Left colon (tissue), 2 donors: ENCODE measurements at regions not wholly inside any gene's neighbourhood (a gene's known extent, or its start where the extent isn't known, plus 50 kb on each side); places are given as distances from the start of the nearest gene placed in this dataset.

Experiments used
- ATAC-seq: fragments of 200-7000 bp; cut with Tn5 transposase; one replicate; pipeline ENCODE4 v1.9.1; 2020; ENCODE audit warnings: mild to moderate bottlenecking, moderate library complexity
- DNase-seq, 2 donors: peaks; one replicate each; pipeline ENCODE4 v3.0.0-alpha.2; 2020
- intact Hi-C, 2 donors: fragments of 100-400 bp; cut with DNase I in 1 of 2; cut with micrococcal nuclease in 1 of 2; formaldehyde crosslinking; loops; one replicate each; pipeline versions ENCODE4 v1.11.2 to v1.14.0; 2022; cut with DNase I, micrococcal nuclease
- donor health status: DM: no; HTN: no; CAD: no.
- donor health status: DM: yes; HTN: yes; CAD: no.

- ATAC-seq: peak; percentile 11
- intact Hi-C loops: no loop called here
- DNase-seq: no peak
These were observed 52.5 kb upstream of the C9orf72 start for GRCh38 chr9:27625751-27626150.

GRCh38 chr9:27626244-27627187, 53.2 kb upstream of the C9orf72 start:
- DNase-seq (no peak), ATAC-seq (peak; percentile 85)
- intact Hi-C loops: no loop called here

GRCh38 chr9:27627188-27627564, 53.9 kb upstream of the C9orf72 start:
- ATAC-seq (no peak), DNase-seq (no peak)
- intact Hi-C loops: no loop called here

- intact Hi-C loops: no loop called here
- ATAC-seq (no peak), DNase-seq (no peak)
These were observed 55.0 kb upstream of the C9orf72 start for GRCh38 chr9:27628311-27628710.

GRCh38 chr9:27629425-27629824, 56.1 kb upstream of the C9orf72 start:
- no peak for ATAC-seq
- intact Hi-C loops: no loop called here
- no peak for DNase-seq

GRCh38 chr9:27632254-27632653, 59.0 kb upstream of the C9orf72 start:
- no peak for ATAC-seq
- DNase-seq: no peak
- intact Hi-C loops: no loop called here

GRCh38 chr9:27633764-27634163, 60.5 kb upstream of the C9orf72 start:
- ATAC-seq (no peak), DNase-seq (no peak)
- intact Hi-C loops: no loop called here

- no peak for DNase-seq
- intact Hi-C loops: no loop called here
- no peak for ATAC-seq
These were observed 61.6 kb upstream of the C9orf72 start for GRCh38 chr9:27634879-27635278.

- intact Hi-C loops: no loop called here
- ATAC-seq (no peak), DNase-seq (no peak)
These were observed 65.4 kb upstream of the C9orf72 start for GRCh38 chr9:27638716-27639115.

GRCh38 chr9:27645161-27645840, 72.0 kb upstream of the C9orf72 start:
- DNase-seq: no peak

GRCh38 chr9:27653246-27653645, 80.0 kb upstream of the C9orf72 start:
- ATAC-seq: peak; percentile 72
- no peak for DNase-seq
- intact Hi-C loops: no loop called here

More at GRCh38 chr9:27645161-27645840, 72.0 kb upstream of the C9orf72 start:
- intact Hi-C loops: no loop called here
- ATAC-seq: no peak

GRCh38 chr9:27653957-27654356, 80.7 kb upstream of the C9orf72 start:
- no peak for ATAC-seq
- intact Hi-C loops: no loop called here
- no peak for DNase-seq

- DNase-seq (peak; percentile 78 to 79), ATAC-seq (peak; percentile 89)
- intact Hi-C loops: no loop called here
These were observed 81.5 kb upstream of the C9orf72 start for GRCh38 chr9:27654629-27655285.

GRCh38 chr9:27655441-27655840, 82.2 kb upstream of the C9orf72 start:
- DNase-seq (no peak), ATAC-seq (peak; percentile 14)
- intact Hi-C loops: no loop called here

GRCh38 chr9:27659001-27659400, 85.7 kb upstream of the C9orf72 start:
- DNase-seq (no peak), ATAC-seq (peak; percentile 34)
- intact Hi-C loops: no loop called here

- DNase-seq (no peak), ATAC-seq (no peak)
- intact Hi-C loops: no loop called here
These were observed 86.3 kb upstream of the C9orf72 start for GRCh38 chr9:27659571-27659970.

- ATAC-seq (no peak), DNase-seq (no peak)
- intact Hi-C loops: no loop called here
These were observed 86.9 kb upstream of the C9orf72 start for GRCh38 chr9:27660148-27660547.

- ATAC-seq (peak; percentile 8), DNase-seq (no peak)
- intact Hi-C loops: no loop called here
These were observed 90.2 kb upstream of the C9orf72 start for GRCh38 chr9:27663526-27663925.

GRCh38 chr9:27664121-27664779, 91.0 kb upstream of the C9orf72 start:
- ATAC-seq (peak; percentile 82), DNase-seq (peak; percentile 27 to 59)
- intact Hi-C loops: no loop called here
